ENCODE measurements at regions not wholly inside any gene's neighbourhood (a gene's known extent, or its start where the extent isn't known, plus 50 kb on each side); places are given as distances from the start of the nearest gene placed in this dataset.
"Not testable (repeated sequence)": the region's sequence is repeated elsewhere in the genome, so short reads cannot be mapped to it uniquely, and the experiment has no call there.

- DNase-seq (ENCODE audit: low read depth) = no peak
Observed at GRCh38 chr16:17743578-17743977, 272.8 kb upstream of the XYLT1 start.

GRCh38 chr16:17743158-17743557, 272.4 kb upstream of the XYLT1 start:
- no peak for DNase-seq (ENCODE audit: low read depth)

GRCh38 chr16:17735099-17735498, 264.3 kb upstream of the XYLT1 start:
- not testable (repeated sequence) for DNase-seq (ENCODE audit: low read depth)

GRCh38 chr16:17729820-17730219, 259.1 kb upstream of the XYLT1 start:
- no peak for DNase-seq (ENCODE audit: low read depth)

- no peak for DNase-seq (ENCODE audit: low read depth)
Observed at GRCh38 chr16:17728196-17728595, 257.4 kb upstream of the XYLT1 start.

GRCh38 chr16:17724242-17724898, 253.6 kb upstream of the XYLT1 start:
- no peak for DNase-seq (ENCODE audit: low read depth)

GRCh38 chr16:17723531-17724134, 252.9 kb upstream of the XYLT1 start:
- DNase-seq (ENCODE audit: low read depth) = no peak

GRCh38 chr16:17718495-17718894, 247.7 kb upstream of the XYLT1 start:
- no peak for DNase-seq (ENCODE audit: low read depth)

- no peak for DNase-seq (ENCODE audit: low read depth)
Observed at GRCh38 chr16:17705847-17706246, 235.1 kb upstream of the XYLT1 start.

- DNase-seq (ENCODE audit: low read depth) = no peak
Observed at GRCh38 chr16:17696616-17697015, 225.9 kb upstream of the XYLT1 start.

- DNase-seq (ENCODE audit: low read depth) = no peak
Observed at GRCh38 chr16:17692484-17692883, 221.7 kb upstream of the XYLT1 start.

GRCh38 chr16:17691899-17692176, 221.1 kb upstream of the XYLT1 start:
- DNase-seq (ENCODE audit: low read depth) = no peak

GRCh38 chr16:17691106-17691898, 220.5 kb upstream of the XYLT1 start:
- no peak for DNase-seq (ENCODE audit: low read depth)

GRCh38 chr16:17685447-17685846, 214.7 kb upstream of the XYLT1 start:
- no peak for DNase-seq (ENCODE audit: low read depth)

- no peak for DNase-seq (ENCODE audit: low read depth)
Observed at GRCh38 chr16:17683281-17683680, 212.5 kb upstream of the XYLT1 start.

- DNase-seq (ENCODE audit: low read depth) = no peak
Observed at GRCh38 chr16:17676171-17676570, 205.4 kb upstream of the XYLT1 start.

GRCh38 chr16:17668386-17668785, 197.6 kb upstream of the XYLT1 start:
- no peak for DNase-seq (ENCODE audit: low read depth)

- DNase-seq (ENCODE audit: low read depth) = no peak
Observed at GRCh38 chr16:17666293-17666692, 195.5 kb upstream of the XYLT1 start.

GRCh38 chr16:17658881-17659280, 188.1 kb upstream of the XYLT1 start:
- DNase-seq (ENCODE audit: low read depth) = no peak

GRCh38 chr16:17657045-17657444, 186.3 kb upstream of the XYLT1 start:
- no peak for DNase-seq (ENCODE audit: low read depth)

GRCh38 chr16:17654571-17654970, 183.8 kb upstream of the XYLT1 start:
- DNase-seq (ENCODE audit: low read depth) = no peak

GRCh38 chr16:17654142-17654541, 183.4 kb upstream of the XYLT1 start:
- no peak for DNase-seq (ENCODE audit: low read depth)
